COR-L47 (cell line): ENCODE measurements at regions not wholly inside any gene's neighbourhood (a gene's known extent, or its start where the extent isn't known, plus 50 kb on each side); places are given as distances from the start of the nearest gene placed in this dataset.

Source experiments
- DNase-seq: peaks from one replicate; lab custom pipeline; 2025; lab: John Stamatoyannopoulos, UW

- no peak for DNase-seq
Observed at GRCh38 chr3:105304487-105304886, 62.2 kb upstream of the ALCAM start.

GRCh38 chr3:105315144-105315543 lies 51.6 kb upstream of the ALCAM start:
- no peak for DNase-seq

- no peak for DNase-seq
Observed at GRCh38 chr3:105315815-105316214, 50.9 kb upstream of the ALCAM start.

GRCh38 chr3:105316331-105316730 lies 50.4 kb upstream of the ALCAM start:
- no peak for DNase-seq
